ENCODE measurements at regions not wholly inside any gene's neighbourhood (a gene's known extent, or its start where the extent isn't known, plus 50 kb on each side); places are given as distances from the start of the nearest gene placed in this dataset.

DNA sequence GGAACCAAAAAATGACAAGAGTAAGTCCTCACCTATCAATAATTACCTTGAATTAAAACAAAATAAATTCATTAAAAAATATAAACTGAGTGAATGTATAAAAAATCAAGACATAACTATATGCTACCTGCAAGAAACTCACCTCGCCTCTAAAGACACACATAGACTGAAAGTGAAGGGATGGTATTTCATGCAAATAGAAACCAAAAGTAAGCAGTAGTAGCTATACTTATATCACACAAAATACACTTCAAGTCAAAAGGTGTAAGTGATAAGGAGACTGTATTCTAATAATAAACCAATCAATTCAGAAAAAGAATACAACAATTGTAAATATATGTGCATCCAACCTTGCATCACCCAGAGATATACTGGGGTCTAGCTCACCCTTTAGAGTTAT, 332.6 kb downstream of the SH2D4B start:
- no peak for TF ChIP-seq REST (IDR thresholded peaks at IDR 0.05; ENCODE audit: insufficient read depth in 1 of 2, low read depth in 2 of 2, low read length in 2 of 2)
- TF ChIP-seq SIN3A (IDR thresholded peaks at IDR 0.05; ENCODE audit: borderline replicate concordance, insufficient read depth, low read length), result no peak
- no peak for TF ChIP-seq FOXP2 (optimal IDR thresholded peaks at IDR 0.05; ENCODE audit: borderline replicate concordance, extremely low read depth, extremely low read length, insufficient read depth)
- TF ChIP-seq TAF1 (IDR thresholded peaks at IDR 0.05; ENCODE audit: borderline replicate concordance, insufficient read depth, low read length), result no peak
- TF ChIP-seq POLR2AphosphoS5 (IDR thresholded peaks at IDR 0.05; ENCODE audit: low read depth, low read length), result no peak

- TF ChIP-seq REST (IDR thresholded peaks at IDR 0.05; ENCODE audit: insufficient read depth in 1 of 2, low read depth in 2 of 2, low read length in 2 of 2), result no peak
- TF ChIP-seq TAF1 (IDR thresholded peaks at IDR 0.05; ENCODE audit: borderline replicate concordance, insufficient read depth, low read length), result no peak
- no peak for TF ChIP-seq SIN3A (IDR thresholded peaks at IDR 0.05; ENCODE audit: borderline replicate concordance, insufficient read depth, low read length)
- TF ChIP-seq POLR2AphosphoS5 (IDR thresholded peaks at IDR 0.05; ENCODE audit: low read depth, low read length), result no peak
- no peak for TF ChIP-seq FOXP2 (optimal IDR thresholded peaks at IDR 0.05; ENCODE audit: borderline replicate concordance, extremely low read depth, extremely low read length, insufficient read depth)
Measured at GRCh38 chr10:80871083-80871482, 333.4 kb downstream of the SH2D4B start.

DNA sequence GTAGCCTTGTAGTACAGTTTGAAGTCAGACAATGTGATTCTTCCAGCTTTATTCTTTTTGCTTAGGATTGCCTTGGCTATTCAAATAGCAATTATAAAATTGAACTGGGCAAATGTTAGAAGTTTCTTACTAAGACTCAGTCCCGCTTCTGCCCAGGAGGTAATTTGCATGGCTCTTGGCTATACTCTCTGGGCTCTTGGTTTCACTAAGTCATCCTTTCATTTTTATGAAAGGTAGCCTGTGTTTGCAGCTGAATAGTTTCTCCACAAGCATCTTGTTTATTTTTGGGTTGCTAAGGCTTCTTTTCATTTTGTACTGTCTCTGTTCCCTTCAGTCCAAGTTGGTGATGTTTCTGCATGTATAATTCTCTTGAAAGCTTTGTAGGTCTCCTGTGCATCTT, 340.6 kb downstream of the SH2D4B start:
- TF ChIP-seq TAF1 (IDR thresholded peaks at IDR 0.05; ENCODE audit: borderline replicate concordance, insufficient read depth, low read length) (no peak), REST (IDR thresholded peaks at IDR 0.05; ENCODE audit: insufficient read depth in 1 of 2, low read depth in 2 of 2, low read length in 2 of 2) (no peak), POLR2AphosphoS5 (IDR thresholded peaks at IDR 0.05; ENCODE audit: low read depth, low read length) (no peak), FOXP2 (optimal IDR thresholded peaks at IDR 0.05; ENCODE audit: borderline replicate concordance, extremely low read depth, extremely low read length, insufficient read depth) (no peak), SIN3A (IDR thresholded peaks at IDR 0.05; ENCODE audit: borderline replicate concordance, insufficient read depth, low read length) (no peak)

DNA sequence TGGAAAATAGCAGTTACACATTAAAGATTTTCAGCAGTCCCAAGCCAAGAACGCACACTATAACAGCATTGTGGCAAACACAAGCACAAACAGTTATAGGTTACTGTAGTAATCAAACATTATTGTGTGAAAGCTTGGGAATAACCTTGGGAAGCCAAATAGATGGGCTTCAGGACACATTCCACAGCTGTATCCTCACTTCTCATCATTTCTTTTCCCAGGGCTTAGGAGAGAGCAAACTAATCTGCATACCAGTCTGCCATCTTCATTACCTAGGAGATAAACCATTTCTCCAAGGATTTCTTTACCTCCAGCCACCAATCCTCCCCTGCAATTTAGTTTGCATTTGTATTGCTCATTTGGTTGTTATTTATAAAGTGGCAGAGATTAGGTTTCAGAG, 352.4 kb downstream of the SH2D4B start:
- TF ChIP-seq FOXP2 (optimal IDR thresholded peaks at IDR 0.05; ENCODE audit: borderline replicate concordance, extremely low read depth, extremely low read length, insufficient read depth), result no peak
- no peak for TF ChIP-seq POLR2AphosphoS5 (IDR thresholded peaks at IDR 0.05; ENCODE audit: low read depth, low read length)
- TF ChIP-seq REST (IDR thresholded peaks at IDR 0.05; ENCODE audit: insufficient read depth in 1 of 2, low read depth in 2 of 2, low read length in 2 of 2), result no peak
- no peak for TF ChIP-seq TAF1 (IDR thresholded peaks at IDR 0.05; ENCODE audit: borderline replicate concordance, insufficient read depth, low read length)
- no peak for TF ChIP-seq SIN3A (IDR thresholded peaks at IDR 0.05; ENCODE audit: borderline replicate concordance, insufficient read depth, low read length)

- no peak for TF ChIP-seq POLR2AphosphoS5 (IDR thresholded peaks at IDR 0.05; ENCODE audit: low read depth, low read length)
- TF ChIP-seq FOXP2 (optimal IDR thresholded peaks at IDR 0.05; ENCODE audit: borderline replicate concordance, extremely low read depth, extremely low read length, insufficient read depth), result no peak
- TF ChIP-seq REST (IDR thresholded peaks at IDR 0.05; ENCODE audit: insufficient read depth in 1 of 2, low read depth in 2 of 2, low read length in 2 of 2), result no peak
- no peak for TF ChIP-seq SIN3A (IDR thresholded peaks at IDR 0.05; ENCODE audit: borderline replicate concordance, insufficient read depth, low read length)
- no peak for TF ChIP-seq TAF1 (IDR thresholded peaks at IDR 0.05; ENCODE audit: borderline replicate concordance, insufficient read depth, low read length)
Measured at GRCh38 chr10:80893256-80893655, 355.6 kb downstream of the SH2D4B start.

Measured in PFSK-1 (cell line).